B cell (primary cell): ENCODE measurements at regions not wholly inside any gene's neighbourhood (a gene's known extent, or its start where the extent isn't known, plus 50 kb on each side); places are given as distances from the start of the nearest gene placed in this dataset.
A peak's percentile ranks its signal among the peaks of the same experiment; 100 is the strongest.

Experiments
- ATAC-seq: fragments of 200-7000 bp; cut with Tn5 transposase; one replicate; pipeline ENCODE4 v1.10.0; 2021; ENCODE audit warnings: low read depth, mild to moderate bottlenecking, moderate number of reproducible peaks, moderate library complexity
- CTCF ChIA-PET: fragments of 350-600 bp; sonication (Branson Sonifier 250); formaldehyde crosslinking; loops from one replicate; lab custom pipeline; 2021; ENCODE audit warnings: antibody characterized with exemption, inconsistent platforms; lab: Charles Lee
- POLR2A ChIA-PET: fragments of 350-600 bp; sonication (Branson Sonifier 250); formaldehyde crosslinking; loops from one replicate; lab custom pipeline; 2021; ENCODE audit warnings: antibody characterized with exemption; lab: Charles Lee
- DNase-seq: peaks from one replicate; pipeline ENCODE4 v3.0.0; 2013
- H2AFZ ChIP-seq: 2 replicates; pipeline ENCODE4 v1.6.1; 2012; ENCODE audit warnings: mild to moderate bottlenecking, low read depth, low read length; ENCODE audit not compliant: insufficient read depth, poor library complexity, severe bottlenecking
- H3K27ac ChIP-seq, 2 donors: 1 replicate in 1 of 2; 2 replicates in 1 of 2; pipeline ENCODE4 v1.5.1; 2012 to 2013; ENCODE audit warnings: low read length in 2 of 2, mild to moderate bottlenecking in 2 of 2, moderate library complexity in 1 of 2
- H3K27me3 ChIP-seq, 4 experiments: fragments of 200-600 bp in 1 of 4; sonication (generic) in 1 of 4; replicated peaks in 1 of 4; 1 replicate in 2 of 4; 2 replicates in 2 of 4; pipeline versions ENCODE4 v1.6.1 to v1.7.0; 2013 to 2016; ENCODE audit warnings: low read length in 3 of 4, mild to moderate bottlenecking in 2 of 4, mixed read lengths in 1 of 4, moderate library complexity in 1 of 4; ENCODE audit not compliant: insufficient read depth in 4 of 4, control insufficient read depth in 3 of 4; ENCODE audit errors: control extremely low read depth in 1 of 4
- H3K36me3 ChIP-seq, 2 experiments: replicated peaks in 1 of 2; 1 replicate in 1 of 2; 2 replicates in 1 of 2; pipeline versions ENCODE4 v1.6.1 to v1.7.1; 2013; ENCODE audit warnings: low read length in 1 of 2; ENCODE audit not compliant: insufficient read depth in 2 of 2, control insufficient read depth in 1 of 2; ENCODE audit errors: control extremely low read depth in 1 of 2, extremely low read depth in 1 of 2
- H3K4me1 ChIP-seq, 2 donors: fragments of 200-600 bp in 1 of 2; sonication (generic) in 1 of 2; 1 replicate in 1 of 2; 2 replicates in 1 of 2; pipeline versions ENCODE4 v1.5.1 to v1.6.1; 2013 to 2017; ENCODE audit warnings: low read length in 2 of 2; ENCODE audit not compliant: control insufficient read depth in 2 of 2, insufficient read depth in 2 of 2
- H3K4me2 ChIP-seq: replicated peaks from 2 replicates; pipeline ENCODE3; 2012; ENCODE audit warnings: mild to moderate bottlenecking, low read depth, low read length; ENCODE audit not compliant: poor library complexity, severe bottlenecking
- H3K4me3 ChIP-seq, 5 experiments: fragments of 200-600 bp in 1 of 5; sonication (generic) in 1 of 5; 1 replicate in 3 of 5; 2 replicates in 2 of 5; pipeline versions ENCODE4 v1.5.1 to v1.7.0; 2011 to 2016; ENCODE audit warnings: low read length in 4 of 5, mild to moderate bottlenecking in 4 of 5, low read depth in 2 of 5, control low read depth in 1 of 5, moderate library complexity in 1 of 5; ENCODE audit not compliant: insufficient read depth in 1 of 5; ENCODE audit errors: control extremely low read depth in 1 of 5, extremely low read depth in 1 of 5
- H3K79me2 ChIP-seq: fragments of 200-600 bp; sonication (generic); one replicate; pipeline ENCODE4 v1.6.0; 2016; ENCODE audit warnings: low read length; ENCODE audit not compliant: control insufficient read depth, insufficient read depth
- H3K9ac ChIP-seq: fragments of 200-600 bp; sonication (generic); 2 replicates; pipeline ENCODE4 v1.6.1; 2017; ENCODE audit warnings: mild to moderate bottlenecking, low read length, moderate library complexity
- H3K9me3 ChIP-seq, 3 donors: one replicate each; pipeline versions ENCODE4 v1.6.1 to v1.7.1; 2013; ENCODE audit warnings: low read length in 2 of 3; ENCODE audit not compliant: control insufficient read depth in 2 of 3, insufficient read depth in 1 of 3; ENCODE audit errors: control extremely low read depth in 1 of 3
- H4K20me1 ChIP-seq: 2 replicates; pipeline ENCODE4 v1.6.0; 2012; ENCODE audit warnings: mild to moderate bottlenecking, low read length; ENCODE audit not compliant: insufficient read depth, control insufficient read depth, poor library complexity, severe bottlenecking
- H3K27ac Mint-ChIP-seq: one replicate; pipeline ENCODE4 v1.8.0; 2021; ENCODE audit warnings: mixed read lengths
- H3K27me3 Mint-ChIP-seq: one replicate; pipeline ENCODE4 v1.8.0; 2021; ENCODE audit warnings: mixed read lengths
- H3K4me1 Mint-ChIP-seq: one replicate; pipeline ENCODE4 v1.8.0; 2021; ENCODE audit warnings: mixed read lengths
- H3K4me3 Mint-ChIP-seq: one replicate; pipeline ENCODE4 v1.8.0; 2021; ENCODE audit warnings: mixed read lengths
- H3K9me3 Mint-ChIP-seq: one replicate; pipeline ENCODE4 v1.8.0; 2022; ENCODE audit warnings: mixed read lengths; ENCODE audit not compliant: insufficient read depth
- EZH2 ChIP-seq: IDR thresholded peaks from 2 replicates; pipeline ENCODE4 v1.6.1; 2012; ENCODE audit warnings: borderline replicate concordance, low read depth, mild to moderate bottlenecking, moderate library complexity, low read length; ENCODE audit not compliant: insufficient read depth, poor library complexity, severe bottlenecking
- WGBS: methylation state at CpG from one replicate; pipeline ENCODE4 v1.1.5; 2013; ENCODE audit warnings: missing lambda C conversion rate; ENCODE audit not compliant: insufficient coverage; 5-methylcytosine and 5-hydroxymethylcytosine counted together
- intact Hi-C: fragments of 100-400 bp; cut with micrococcal nuclease; formaldehyde crosslinking; loops from one replicate; pipeline ENCODE4 v1.10.0; 2022
- TF ChIP-seq, protein P1 (sequence below): fragments of 200-600 bp; IDR thresholded peaks from one replicate; pipeline ENCODE4 v1.8.0; 2022; ENCODE audit warnings: antibody characterized with exemption, mild to moderate bottlenecking

DNA sequence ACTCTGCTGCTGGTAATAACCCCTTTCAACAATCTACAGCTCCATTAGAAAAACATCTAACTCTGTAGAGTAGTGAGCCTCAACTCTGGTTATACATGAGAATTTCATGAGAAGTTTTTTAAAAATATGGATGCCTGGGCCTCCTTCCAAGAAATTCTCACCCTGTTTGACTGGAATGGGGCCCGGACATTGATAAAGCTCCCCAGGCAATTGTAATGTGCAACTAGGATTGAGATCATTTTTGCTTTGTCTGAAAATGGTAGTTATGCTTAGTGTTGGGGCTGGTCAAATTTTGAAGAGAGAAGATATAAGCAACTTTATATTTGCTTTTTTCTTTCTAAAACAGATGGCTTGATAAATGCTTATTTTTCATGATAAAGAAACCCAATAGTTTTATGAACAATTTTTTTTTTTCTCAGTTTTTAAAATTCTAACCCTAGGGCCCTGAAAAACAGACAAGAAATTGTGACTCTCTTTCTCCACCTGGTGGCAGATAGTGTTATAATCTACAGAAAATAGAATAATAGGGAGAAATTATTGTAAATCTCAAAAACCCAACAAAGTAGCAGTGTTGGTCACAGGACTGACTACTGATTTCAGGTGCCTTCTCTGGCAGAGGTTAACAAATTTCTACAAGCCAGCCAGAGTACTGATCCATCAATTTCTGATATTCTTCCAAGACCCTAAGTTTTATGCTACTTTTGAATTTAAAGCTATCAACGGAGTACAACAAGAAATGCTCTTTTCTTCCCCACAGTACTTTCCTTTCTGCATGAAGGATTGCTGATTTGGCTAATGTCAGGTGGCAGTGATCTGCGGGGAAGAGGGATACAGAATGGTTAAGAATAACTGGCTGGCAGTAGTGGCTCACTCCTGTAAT lies 174.8 kb downstream of the DKK1 start:
- intact Hi-C loops: loop anchor here (5.0 kb wide), 1 partner anchor 1487 kb away; no protein-coding TSS in a partner anchor
- no peaks in the 10 kb centered on the region for H3K4me1 ChIP-seq
- DNase-seq (peak; percentile 24), ATAC-seq (no peak)
- H3K79me2 ChIP-seq: no peaks in the 10 kb centered on the region
- H3K27me3 ChIP-seq: no peaks in the 10 kb centered on the region
- H3K9ac ChIP-seq: no peak overlapping the region
- H2AFZ ChIP-seq: no peak overlapping the region
- H3K36me3 ChIP-seq: no peaks in the 10 kb centered on the region
- Mint-ChIP-seq H3K4me1 (peaks cover 4% of the 10 kb centered on the region), H3K9me3 (no peaks in the 10 kb centered on the region), H3K27me3 (no peaks in the 10 kb centered on the region), H3K27ac (no peak overlapping the region), H3K4me3 (no peak overlapping the region)
- CTCF ChIA-PET: interaction anchor here (0.6 to 5.3 kb wide), 4 partner anchors 47 to 1487 kb away, joined by 3 to 46 read pairs (median 3); no protein-coding TSS in a partner anchor
- POLR2A ChIA-PET: no interaction called here
- H4K20me1 ChIP-seq: no peaks in the 10 kb centered on the region
- H3K9me3 ChIP-seq: no peaks in the 10 kb centered on the region
- 86% methylated on average over 1 of the region's 3 CpGs for WGBS
- no peak overlapping the region for H3K4me2 ChIP-seq
- H3K4me3 ChIP-seq: no peak overlapping the region
- TF ChIP-seq, protein P1, sequence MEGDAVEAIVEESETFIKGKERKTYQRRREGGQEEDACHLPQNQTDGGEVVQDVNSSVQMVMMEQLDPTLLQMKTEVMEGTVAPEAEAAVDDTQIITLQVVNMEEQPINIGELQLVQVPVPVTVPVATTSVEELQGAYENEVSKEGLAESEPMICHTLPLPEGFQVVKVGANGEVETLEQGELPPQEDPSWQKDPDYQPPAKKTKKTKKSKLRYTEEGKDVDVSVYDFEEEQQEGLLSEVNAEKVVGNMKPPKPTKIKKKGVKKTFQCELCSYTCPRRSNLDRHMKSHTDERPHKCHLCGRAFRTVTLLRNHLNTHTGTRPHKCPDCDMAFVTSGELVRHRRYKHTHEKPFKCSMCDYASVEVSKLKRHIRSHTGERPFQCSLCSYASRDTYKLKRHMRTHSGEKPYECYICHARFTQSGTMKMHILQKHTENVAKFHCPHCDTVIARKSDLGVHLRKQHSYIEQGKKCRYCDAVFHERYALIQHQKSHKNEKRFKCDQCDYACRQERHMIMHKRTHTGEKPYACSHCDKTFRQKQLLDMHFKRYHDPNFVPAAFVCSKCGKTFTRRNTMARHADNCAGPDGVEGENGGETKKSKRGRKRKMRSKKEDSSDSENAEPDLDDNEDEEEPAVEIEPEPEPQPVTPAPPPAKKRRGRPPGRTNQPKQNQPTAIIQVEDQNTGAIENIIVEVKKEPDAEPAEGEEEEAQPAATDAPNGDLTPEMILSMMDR: peak; percentile 67
- TF ChIP-seq EZH2: no peak
- H3K27ac ChIP-seq: no peak overlapping the region

- no peak for DNase-seq
- TF ChIP-seq EZH2: no peak
- TF ChIP-seq, protein P1: no peak
- no peaks in the 10 kb centered on the region for H3K4me1 ChIP-seq
- H3K4me2 ChIP-seq: no peak overlapping the region
- intact Hi-C loops: no loop called here
- H3K9ac ChIP-seq: no peak overlapping the region
- no peak overlapping the region for H3K27ac Mint-ChIP-seq
- H3K9me3 Mint-ChIP-seq: peaks cover under 1% of the 10 kb centered on the region
- ChIA-PET CTCF (interaction anchor here (0.6 kb wide), 1 partner anchor 177 kb away, joined by 3 read pairs; the partner anchor contains the start of gene DKK1), POLR2A (no interaction called here)
- no peak for ATAC-seq
- H3K4me1 Mint-ChIP-seq: no peaks in the 10 kb centered on the region
- H3K27ac ChIP-seq: no peak overlapping the region
- no peaks in the 10 kb centered on the region for H4K20me1 ChIP-seq
- no peak overlapping the region for H3K4me3 Mint-ChIP-seq
- no peaks in the 10 kb centered on the region for H3K36me3 ChIP-seq
- no peaks in the 10 kb centered on the region for H3K79me2 ChIP-seq
- no CpG with 5 or more reads among the region's 6 CpGs for WGBS
- H3K27me3 ChIP-seq: no peaks in the 10 kb centered on the region
- no peaks in the 10 kb centered on the region for H3K9me3 ChIP-seq
- H2AFZ ChIP-seq: no peak overlapping the region
- H3K4me3 ChIP-seq: no peak overlapping the region
- H3K27me3 Mint-ChIP-seq: no peaks in the 10 kb centered on the region
Observed at GRCh38 chr10:52491246-52491995, 177.3 kb downstream of the DKK1 start.
